B cell (primary cell): ENCODE measurements at regions not wholly inside any gene's neighbourhood (a gene's known extent, or its start where the extent isn't known, plus 50 kb on each side); places are given as distances from the start of the nearest gene placed in this dataset.

ENCODE experiments used
- ATAC-seq: fragments of 200-7000 bp; cut with Tn5 transposase; one replicate; pipeline ENCODE4 v1.10.0; 2021; ENCODE audit warnings: low read depth, mild to moderate bottlenecking, moderate number of reproducible peaks, moderate library complexity
- CTCF ChIA-PET: fragments of 350-600 bp; sonication (Branson Sonifier 250); formaldehyde crosslinking; loops from one replicate; lab custom pipeline; 2021; ENCODE audit warnings: antibody characterized with exemption, inconsistent platforms; lab: Charles Lee
- POLR2A ChIA-PET: fragments of 350-600 bp; sonication (Branson Sonifier 250); formaldehyde crosslinking; loops from one replicate; lab custom pipeline; 2021; ENCODE audit warnings: antibody characterized with exemption; lab: Charles Lee
- DNase-seq: peaks from one replicate; pipeline ENCODE4 v3.0.0; 2013
- H2AFZ ChIP-seq: 2 replicates; pipeline ENCODE4 v1.6.1; 2012; ENCODE audit warnings: mild to moderate bottlenecking, low read depth, low read length; ENCODE audit not compliant: insufficient read depth, poor library complexity, severe bottlenecking
- H3K27ac ChIP-seq, 2 donors: 1 replicate in 1 of 2; 2 replicates in 1 of 2; pipeline ENCODE4 v1.5.1; 2012 to 2013; ENCODE audit warnings: low read length in 2 of 2, mild to moderate bottlenecking in 2 of 2, moderate library complexity in 1 of 2
- H3K27me3 ChIP-seq, 4 experiments: fragments of 200-600 bp in 1 of 4; sonication (generic) in 1 of 4; replicated peaks in 1 of 4; 1 replicate in 2 of 4; 2 replicates in 2 of 4; pipeline versions ENCODE4 v1.6.1 to v1.7.0; 2013 to 2016; ENCODE audit warnings: low read length in 3 of 4, mild to moderate bottlenecking in 2 of 4, mixed read lengths in 1 of 4, moderate library complexity in 1 of 4; ENCODE audit not compliant: insufficient read depth in 4 of 4, control insufficient read depth in 3 of 4; ENCODE audit errors: control extremely low read depth in 1 of 4
- H3K36me3 ChIP-seq, 2 experiments: replicated peaks in 1 of 2; 1 replicate in 1 of 2; 2 replicates in 1 of 2; pipeline versions ENCODE4 v1.6.1 to v1.7.1; 2013; ENCODE audit warnings: low read length in 1 of 2; ENCODE audit not compliant: insufficient read depth in 2 of 2, control insufficient read depth in 1 of 2; ENCODE audit errors: control extremely low read depth in 1 of 2, extremely low read depth in 1 of 2
- H3K4me1 ChIP-seq, 2 donors: fragments of 200-600 bp in 1 of 2; sonication (generic) in 1 of 2; 1 replicate in 1 of 2; 2 replicates in 1 of 2; pipeline versions ENCODE4 v1.5.1 to v1.6.1; 2013 to 2017; ENCODE audit warnings: low read length in 2 of 2; ENCODE audit not compliant: control insufficient read depth in 2 of 2, insufficient read depth in 2 of 2
- H3K4me2 ChIP-seq: replicated peaks from 2 replicates; pipeline ENCODE3; 2012; ENCODE audit warnings: mild to moderate bottlenecking, low read depth, low read length; ENCODE audit not compliant: poor library complexity, severe bottlenecking
- H3K4me3 ChIP-seq, 5 experiments: fragments of 200-600 bp in 1 of 5; sonication (generic) in 1 of 5; 1 replicate in 3 of 5; 2 replicates in 2 of 5; pipeline versions ENCODE4 v1.5.1 to v1.7.0; 2011 to 2016; ENCODE audit warnings: low read length in 4 of 5, mild to moderate bottlenecking in 4 of 5, low read depth in 2 of 5, control low read depth in 1 of 5, moderate library complexity in 1 of 5; ENCODE audit not compliant: insufficient read depth in 1 of 5; ENCODE audit errors: control extremely low read depth in 1 of 5, extremely low read depth in 1 of 5
- H3K79me2 ChIP-seq: fragments of 200-600 bp; sonication (generic); one replicate; pipeline ENCODE4 v1.6.0; 2016; ENCODE audit warnings: low read length; ENCODE audit not compliant: control insufficient read depth, insufficient read depth
- H3K9ac ChIP-seq: fragments of 200-600 bp; sonication (generic); 2 replicates; pipeline ENCODE4 v1.6.1; 2017; ENCODE audit warnings: mild to moderate bottlenecking, low read length, moderate library complexity
- H3K9me3 ChIP-seq, 3 donors: one replicate each; pipeline versions ENCODE4 v1.6.1 to v1.7.1; 2013; ENCODE audit warnings: low read length in 2 of 3; ENCODE audit not compliant: control insufficient read depth in 2 of 3, insufficient read depth in 1 of 3; ENCODE audit errors: control extremely low read depth in 1 of 3
- H4K20me1 ChIP-seq: 2 replicates; pipeline ENCODE4 v1.6.0; 2012; ENCODE audit warnings: mild to moderate bottlenecking, low read length; ENCODE audit not compliant: insufficient read depth, control insufficient read depth, poor library complexity, severe bottlenecking
- H3K27ac Mint-ChIP-seq: one replicate; pipeline ENCODE4 v1.8.0; 2021; ENCODE audit warnings: mixed read lengths
- H3K27me3 Mint-ChIP-seq: one replicate; pipeline ENCODE4 v1.8.0; 2021; ENCODE audit warnings: mixed read lengths
- H3K4me1 Mint-ChIP-seq: one replicate; pipeline ENCODE4 v1.8.0; 2021; ENCODE audit warnings: mixed read lengths
- H3K4me3 Mint-ChIP-seq: one replicate; pipeline ENCODE4 v1.8.0; 2021; ENCODE audit warnings: mixed read lengths
- H3K9me3 Mint-ChIP-seq: one replicate; pipeline ENCODE4 v1.8.0; 2022; ENCODE audit warnings: mixed read lengths; ENCODE audit not compliant: insufficient read depth
- EZH2 ChIP-seq: IDR thresholded peaks from 2 replicates; pipeline ENCODE4 v1.6.1; 2012; ENCODE audit warnings: borderline replicate concordance, low read depth, mild to moderate bottlenecking, moderate library complexity, low read length; ENCODE audit not compliant: insufficient read depth, poor library complexity, severe bottlenecking
- WGBS: methylation state at CpG from one replicate; pipeline ENCODE4 v1.1.5; 2013; ENCODE audit warnings: missing lambda C conversion rate; ENCODE audit not compliant: insufficient coverage; 5-methylcytosine and 5-hydroxymethylcytosine counted together
- intact Hi-C: fragments of 100-400 bp; cut with micrococcal nuclease; formaldehyde crosslinking; loops from one replicate; pipeline ENCODE4 v1.10.0; 2022
- TF ChIP-seq, protein P1 (sequence below): fragments of 200-600 bp; IDR thresholded peaks from one replicate; pipeline ENCODE4 v1.8.0; 2022; ENCODE audit warnings: antibody characterized with exemption, mild to moderate bottlenecking

DNA sequence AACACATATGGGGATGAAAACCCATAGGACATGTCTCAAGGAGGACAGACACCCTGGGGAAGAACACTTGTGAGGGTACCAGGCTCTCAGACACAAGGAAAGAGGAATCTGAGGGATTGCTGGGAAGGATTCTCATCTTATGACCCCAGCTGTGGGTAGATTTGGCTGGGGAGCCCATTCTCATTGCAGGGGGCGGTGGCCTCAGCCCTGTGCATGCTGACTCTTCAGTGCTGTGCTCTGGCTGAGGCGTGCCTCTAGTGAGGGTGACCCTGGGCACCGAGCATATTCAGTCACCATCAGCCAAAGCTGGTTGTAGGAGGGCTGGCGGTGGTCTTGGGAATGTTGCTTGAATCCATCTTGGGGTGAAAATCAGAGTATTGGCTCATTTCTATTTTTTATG, 140.7 kb downstream of the TM9SF2 start:
- Mint-ChIP-seq H3K4me3 (no peak overlapping the region), H3K27me3 (no peaks in the 10 kb centered on the region), H3K4me1 (peaks cover 9% of the 10 kb centered on the region), H3K9me3 (no peaks in the 10 kb centered on the region), H3K27ac (no peak overlapping the region)
- no peak for ATAC-seq
- 100% methylated on average over 3 of the region's 4 CpGs for WGBS
- peaks cover 8% of the 10 kb centered on the region for H3K79me2 ChIP-seq
- H4K20me1 ChIP-seq, result no peaks in the 10 kb centered on the region
- no peak overlapping the region for H2AFZ ChIP-seq
- no peaks in the 10 kb centered on the region for H3K9me3 ChIP-seq
- no peak overlapping the region for H3K4me3 ChIP-seq
- no peaks in the 10 kb centered on the region for H3K27me3 ChIP-seq
- TF ChIP-seq, protein P1, sequence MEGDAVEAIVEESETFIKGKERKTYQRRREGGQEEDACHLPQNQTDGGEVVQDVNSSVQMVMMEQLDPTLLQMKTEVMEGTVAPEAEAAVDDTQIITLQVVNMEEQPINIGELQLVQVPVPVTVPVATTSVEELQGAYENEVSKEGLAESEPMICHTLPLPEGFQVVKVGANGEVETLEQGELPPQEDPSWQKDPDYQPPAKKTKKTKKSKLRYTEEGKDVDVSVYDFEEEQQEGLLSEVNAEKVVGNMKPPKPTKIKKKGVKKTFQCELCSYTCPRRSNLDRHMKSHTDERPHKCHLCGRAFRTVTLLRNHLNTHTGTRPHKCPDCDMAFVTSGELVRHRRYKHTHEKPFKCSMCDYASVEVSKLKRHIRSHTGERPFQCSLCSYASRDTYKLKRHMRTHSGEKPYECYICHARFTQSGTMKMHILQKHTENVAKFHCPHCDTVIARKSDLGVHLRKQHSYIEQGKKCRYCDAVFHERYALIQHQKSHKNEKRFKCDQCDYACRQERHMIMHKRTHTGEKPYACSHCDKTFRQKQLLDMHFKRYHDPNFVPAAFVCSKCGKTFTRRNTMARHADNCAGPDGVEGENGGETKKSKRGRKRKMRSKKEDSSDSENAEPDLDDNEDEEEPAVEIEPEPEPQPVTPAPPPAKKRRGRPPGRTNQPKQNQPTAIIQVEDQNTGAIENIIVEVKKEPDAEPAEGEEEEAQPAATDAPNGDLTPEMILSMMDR, result no peak
- no peak for TF ChIP-seq EZH2
- ChIA-PET POLR2A (no interaction called here), CTCF (no interaction called here)
- no peak overlapping the region for H3K27ac ChIP-seq
- no peak overlapping the region for H3K4me2 ChIP-seq
- DNase-seq, result no peak
- no peak overlapping the region for H3K9ac ChIP-seq
- no peaks in the 10 kb centered on the region for H3K36me3 ChIP-seq
- H3K4me1 ChIP-seq, result peaks cover 2 to 3% of the 10 kb centered on the region in 2 donors
- intact Hi-C loops, result no loop called here

DNA sequence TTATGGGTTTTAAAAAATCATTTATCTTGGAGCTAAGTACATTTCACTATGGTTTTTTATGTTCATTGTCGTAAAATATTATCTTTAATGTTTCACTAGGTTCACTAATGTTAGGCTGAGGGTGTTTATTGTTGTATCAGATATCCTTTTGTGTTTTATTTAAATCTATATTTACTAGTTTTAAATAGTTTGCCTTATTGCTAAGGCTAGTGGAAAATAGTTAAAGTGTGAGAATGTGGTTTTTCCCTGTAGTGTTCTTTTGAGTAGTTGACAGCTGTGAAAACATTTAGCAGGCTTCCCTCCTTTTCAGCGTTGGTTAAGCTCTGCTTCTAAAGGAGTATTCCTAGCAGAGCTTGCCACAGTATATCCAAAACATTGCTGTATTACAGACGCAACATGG, 139.0 kb downstream of the TM9SF2 start:
- Mint-ChIP-seq H3K27ac (no peak overlapping the region), H3K4me3 (no peak overlapping the region), H3K9me3 (no peaks in the 10 kb centered on the region), H3K4me1 (peaks cover 22% of the 10 kb centered on the region), H3K27me3 (no peaks in the 10 kb centered on the region)
- H3K79me2 ChIP-seq, result peaks cover 7% of the 10 kb centered on the region
- DNase-seq (no peak), ATAC-seq (no peak)
- H3K4me1 ChIP-seq, result peaks cover 17 to 20% of the 10 kb centered on the region in 2 donors
- H4K20me1 ChIP-seq, result no peaks in the 10 kb centered on the region
- H3K4me2 ChIP-seq, result no peak overlapping the region
- H3K27ac ChIP-seq, result no peak overlapping the region
- no peaks in the 10 kb centered on the region for H3K36me3 ChIP-seq
- ChIA-PET POLR2A (no interaction called here), CTCF (interaction anchor here (2.2 kb wide), 1 partner anchor 16 kb away, joined by 9 read pairs; no protein-coding TSS in a partner anchor)
- H3K27me3 ChIP-seq, result no peaks in the 10 kb centered on the region
- no peaks in the 10 kb centered on the region for H3K9me3 ChIP-seq
- H3K4me3 ChIP-seq, result no peak overlapping the region
- WGBS, result 100% methylated on average over 1 of the region's 3 CpGs
- H2AFZ ChIP-seq, result no peak overlapping the region
- TF ChIP-seq, protein P1, result no peak
- no peak for TF ChIP-seq EZH2
- intact Hi-C loops, result no loop called here
- H3K9ac ChIP-seq, result no peak overlapping the region
